ENCODE measurements at regions not wholly inside any gene's neighbourhood (a gene's known extent, or its start where the extent isn't known, plus 50 kb on each side); places are given as distances from the start of the nearest gene placed in this dataset.

- POLR2A ChIA-PET: no interaction called here
- CTCF ChIA-PET: interaction anchor here (0.7 kb wide), 1 partner anchor 307 kb away, joined by 4 read pairs; no protein-coding TSS in a partner anchor
- DNase-seq (ENCODE audit: low read depth): no peak
- Histone ChIP-seq H3K27me3 (ENCODE audit: control insufficient read depth, insufficient read depth, low read length) (no peaks in the 10 kb centered on the region), H3K36me3 (ENCODE audit: control insufficient read depth, insufficient read depth, low read length) (no peaks in the 10 kb centered on the region), H3K4me3 (ENCODE audit: low read depth, low read length) (no peak overlapping the region)
- no peak for TF ChIP-seq CTCF (IDR thresholded peaks at IDR 0.05; ENCODE audit: insufficient read depth, low read depth, low read length)
These were observed 976.8 kb downstream of the TBC1D32 start for GRCh38 chr6:120357447-120357846.

- POLR2A ChIA-PET: no interaction called here
- CTCF ChIA-PET: interaction anchor here (0.5 kb wide), 1 partner anchor 934 kb away, joined by 3 read pairs; no protein-coding TSS in a partner anchor
- DNase-seq (ENCODE audit: low read depth): no peak
- no peak overlapping the region for H3K4me3 ChIP-seq (ENCODE audit: low read depth, low read length)
- H3K36me3 ChIP-seq (ENCODE audit: control insufficient read depth, insufficient read depth, low read length): no peaks in the 10 kb centered on the region
- H3K27me3 ChIP-seq (ENCODE audit: control insufficient read depth, insufficient read depth, low read length): no peaks in the 10 kb centered on the region
- no peak for TF ChIP-seq CTCF (IDR thresholded peaks at IDR 0.05; ENCODE audit: insufficient read depth, low read depth, low read length)
These were observed 978.5 kb downstream of the TBC1D32 start for GRCh38 chr6:120355822-120356221.

- DNase-seq (ENCODE audit: low read depth): no peak
- Histone ChIP-seq H3K36me3 (ENCODE audit: control insufficient read depth, insufficient read depth, low read length) (no peaks in the 10 kb centered on the region), H3K27me3 (ENCODE audit: control insufficient read depth, insufficient read depth, low read length) (no peaks in the 10 kb centered on the region), H3K4me3 (ENCODE audit: low read depth, low read length) (no peak overlapping the region)
- CTCF ChIA-PET: no interaction called here
- POLR2A ChIA-PET: no interaction called here
- no peak for TF ChIP-seq CTCF (IDR thresholded peaks at IDR 0.05; ENCODE audit: insufficient read depth, low read depth, low read length)
These were observed 979.7 kb downstream of the TBC1D32 start for GRCh38 chr6:120354452-120355098.

- POLR2A ChIA-PET: no interaction called here
- Histone ChIP-seq H3K27me3 (ENCODE audit: control insufficient read depth, insufficient read depth, low read length) (no peaks in the 10 kb centered on the region), H3K36me3 (ENCODE audit: control insufficient read depth, insufficient read depth, low read length) (no peaks in the 10 kb centered on the region), H3K4me3 (ENCODE audit: low read depth, low read length) (no peak overlapping the region)
- DNase-seq (ENCODE audit: low read depth): no peak
- CTCF ChIA-PET: no interaction called here
- TF ChIP-seq CTCF (IDR thresholded peaks at IDR 0.05; ENCODE audit: insufficient read depth, low read depth, low read length): no peak
These were observed 981.8 kb downstream of the TBC1D32 start for GRCh38 chr6:120352491-120352890.

- POLR2A ChIA-PET: no interaction called here
- no peak for DNase-seq (ENCODE audit: low read depth)
- CTCF ChIA-PET: no interaction called here
- no peaks in the 10 kb centered on the region for H3K27me3 ChIP-seq (ENCODE audit: control insufficient read depth, insufficient read depth, low read length)
- no peak for TF ChIP-seq CTCF (IDR thresholded peaks at IDR 0.05; ENCODE audit: insufficient read depth, low read depth, low read length)
- H3K4me3 ChIP-seq (ENCODE audit: low read depth, low read length): no peak overlapping the region
- no peaks in the 10 kb centered on the region for H3K36me3 ChIP-seq (ENCODE audit: control insufficient read depth, insufficient read depth, low read length)
These were observed 985.4 kb downstream of the TBC1D32 start for GRCh38 chr6:120348926-120349325.
